ENCODE measurements at regions not wholly inside any gene's neighbourhood (a gene's known extent, or its start where the extent isn't known, plus 50 kb on each side); places are given as distances from the start of the nearest gene placed in this dataset.
A peak's percentile ranks its signal among the peaks of the same experiment; 100 is the strongest.

DNA sequence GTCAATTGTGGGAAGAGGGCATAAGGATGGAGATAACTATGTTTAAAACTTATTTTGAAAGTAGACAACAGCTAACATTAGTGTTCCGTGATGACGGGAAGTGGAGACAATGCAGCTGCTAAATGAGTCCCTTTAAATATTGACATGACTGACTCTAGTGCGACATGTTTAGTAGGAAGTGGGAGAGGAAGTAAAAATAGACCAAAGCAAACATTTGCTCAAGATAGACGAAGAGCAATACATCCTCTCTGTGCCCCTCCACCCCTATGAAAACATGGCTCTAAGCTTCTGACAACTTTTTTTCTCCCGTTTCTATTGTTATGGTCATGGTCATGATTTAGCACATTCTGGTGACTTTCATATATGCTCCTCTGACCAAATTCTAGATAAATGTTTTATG lies 60.0 kb upstream of the HMCN1 start (continued):
- TF ChIP-seq LCORL (IDR thresholded peaks at IDR 0.05) (no peak), LCORL (CRISPR knock-in tag; IDR thresholded peaks at IDR 0.05) (peak; percentile 20; the same call in 1 of the 2 replicates), ZNF672 (CRISPR knock-in tag; IDR thresholded peaks at IDR 0.05) (no peak), ZNF891 (CRISPR knock-in tag; IDR thresholded peaks at IDR 0.05) (no peak), CHD2 (IDR thresholded peaks at IDR 0.05; ENCODE audit: low read depth, low read length) (no peak), EZH2 (conservative IDR thresholded peaks at IDR 0.05; ENCODE audit: low read depth, low read length) (no peak), ZNF816 (CRISPR knock-in tag; IDR thresholded peaks at IDR 0.05; ENCODE audit: borderline replicate concordance) (no peak), RAD21 (CRISPR knock-in tag; IDR thresholded peaks at IDR 0.05) (no peak), DPF2 (CRISPR knock-in tag; IDR thresholded peaks at IDR 0.05; ENCODE audit: borderline replicate concordance, low read depth) (peak; percentile 60; the same call in 1 of the 2 replicates), PHB2 (IDR thresholded peaks at IDR 0.05; ENCODE audit: partially characterized antibody) (no peak), ZNF34 (CRISPR knock-in tag; IDR thresholded peaks at IDR 0.05; ENCODE audit: borderline replicate concordance) (no peak), BRD4 (CRISPR knock-in tag; IDR thresholded peaks at IDR 0.05) (no peak), MXD4 (CRISPR knock-in tag; IDR thresholded peaks at IDR 0.05) (no peak), NFKBIZ (CRISPR knock-in tag; IDR thresholded peaks at IDR 0.05) (0 out of 2 replicates have a peak, but pooled peaks have one; percentile 30), ZNF382 (CRISPR knock-in tag; IDR thresholded peaks at IDR 0.05; ENCODE audit: borderline replicate concordance) (no peak), AGO1 (IDR thresholded peaks at IDR 0.05; ENCODE audit: low read depth, low read length, poor library complexity, severe bottlenecking) (no peak), ZNF296 (CRISPR knock-in tag; conservative IDR thresholded peaks at IDR 0.05) (no peak), RAD51 (IDR thresholded peaks at IDR 0.05; ENCODE audit: borderline replicate concordance) (no peak)
- TF ChIP-seq, protein P1, sequence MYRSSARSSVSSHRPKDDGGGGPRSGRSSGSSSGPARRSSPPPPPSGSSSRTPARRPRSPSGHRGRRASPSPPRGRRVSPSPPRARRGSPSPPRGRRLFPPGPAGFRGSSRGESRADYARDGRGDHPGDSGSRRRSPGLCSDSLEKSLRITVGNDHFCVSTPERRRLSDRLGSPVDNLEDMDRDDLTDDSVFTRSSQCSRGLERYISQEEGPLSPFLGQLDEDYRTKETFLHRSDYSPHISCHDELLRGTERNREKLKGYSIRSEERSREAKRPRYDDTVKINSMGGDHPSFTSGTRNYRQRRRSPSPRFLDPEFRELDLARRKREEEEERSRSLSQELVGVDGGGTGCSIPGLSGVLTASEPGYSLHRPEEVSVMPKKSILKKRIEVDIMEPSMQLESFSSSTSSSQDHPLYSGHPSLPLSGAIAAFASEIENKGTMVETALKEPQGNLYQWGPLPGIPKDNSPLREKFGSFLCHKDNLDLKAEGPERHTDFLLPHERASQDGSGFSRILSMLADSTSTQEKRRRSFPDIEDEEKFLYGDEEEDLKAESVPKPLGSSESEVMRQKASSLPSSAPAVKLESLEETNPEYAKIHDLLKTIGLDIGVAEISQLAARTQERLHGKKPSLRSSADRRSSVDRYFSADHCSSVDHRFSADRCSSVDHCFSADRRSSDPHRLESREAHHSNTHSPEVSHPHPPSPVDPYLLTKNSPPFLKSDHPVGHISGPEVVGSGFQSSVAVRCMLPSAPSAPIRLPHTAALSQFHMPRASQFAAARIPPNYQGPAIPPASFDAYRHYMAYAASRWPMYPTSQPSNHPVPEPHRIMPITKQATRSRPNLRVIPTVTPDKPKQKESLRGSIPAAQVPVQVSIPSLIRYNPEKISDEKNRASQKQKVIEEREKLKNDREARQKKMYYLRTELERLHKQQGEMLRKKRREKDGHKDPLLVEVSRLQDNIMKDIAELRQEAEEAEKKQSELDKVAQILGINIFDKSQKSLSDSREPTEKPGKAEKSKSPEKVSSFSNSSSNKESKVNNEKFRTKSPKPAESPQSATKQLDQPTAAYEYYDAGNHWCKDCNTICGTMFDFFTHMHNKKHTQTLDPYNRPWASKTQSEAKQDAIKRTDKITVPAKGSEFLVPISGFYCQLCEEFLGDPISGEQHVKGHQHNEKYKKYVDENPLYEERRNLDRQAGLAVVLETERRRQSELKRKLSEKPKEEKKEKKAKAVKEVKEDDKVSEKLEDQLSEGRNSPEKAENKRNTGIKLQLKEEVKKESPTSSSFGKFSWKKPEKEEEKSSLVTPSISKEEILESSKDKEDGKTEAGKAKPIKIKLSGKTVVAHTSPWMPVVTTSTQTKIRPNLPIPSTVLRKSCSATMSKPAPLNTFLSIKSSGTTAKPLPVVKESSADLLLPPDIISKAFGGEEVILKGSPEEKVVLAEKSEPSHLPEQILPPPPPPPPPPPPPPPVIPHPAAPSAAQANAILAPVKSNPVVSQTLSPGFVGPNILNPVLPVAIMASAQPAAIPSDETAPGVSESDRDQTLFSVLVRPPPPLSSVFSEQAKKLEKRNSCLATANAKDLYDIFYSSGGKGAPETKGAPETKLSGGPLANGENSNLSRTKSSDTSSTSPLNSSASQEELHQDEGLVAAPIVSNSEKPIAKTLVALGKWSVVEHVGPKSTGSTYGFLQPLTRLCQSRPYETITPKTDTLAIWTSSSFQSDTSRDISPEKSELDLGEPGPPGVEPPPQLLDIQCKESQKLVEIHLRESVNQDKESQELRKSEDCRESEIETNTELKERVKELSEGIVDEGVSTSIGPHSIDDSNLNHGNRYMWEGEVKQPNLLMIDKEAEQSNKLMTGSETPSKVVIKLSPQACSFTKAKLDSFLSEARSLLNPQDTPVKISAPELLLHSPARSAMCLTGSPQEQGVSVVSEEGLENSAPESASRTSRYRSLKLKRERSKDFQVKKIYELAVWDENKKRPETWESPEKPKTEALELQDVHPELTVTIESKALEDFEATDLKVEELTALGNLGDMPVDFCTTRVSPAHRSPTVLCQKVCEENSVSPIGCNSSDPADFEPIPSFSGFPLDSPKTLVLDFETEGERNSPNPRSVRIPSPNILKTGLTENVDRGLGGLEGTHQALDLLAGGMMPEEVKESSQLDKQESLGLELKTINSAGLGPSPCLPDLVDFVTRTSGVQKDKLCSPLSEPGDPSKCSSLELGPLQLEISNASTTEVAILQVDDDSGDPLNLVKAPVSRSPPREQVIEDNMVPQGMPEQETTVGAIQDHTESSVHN (CRISPR knock-in tag; IDR thresholded peaks at IDR 0.05) = no peak
- TF ChIP-seq, protein P2, sequence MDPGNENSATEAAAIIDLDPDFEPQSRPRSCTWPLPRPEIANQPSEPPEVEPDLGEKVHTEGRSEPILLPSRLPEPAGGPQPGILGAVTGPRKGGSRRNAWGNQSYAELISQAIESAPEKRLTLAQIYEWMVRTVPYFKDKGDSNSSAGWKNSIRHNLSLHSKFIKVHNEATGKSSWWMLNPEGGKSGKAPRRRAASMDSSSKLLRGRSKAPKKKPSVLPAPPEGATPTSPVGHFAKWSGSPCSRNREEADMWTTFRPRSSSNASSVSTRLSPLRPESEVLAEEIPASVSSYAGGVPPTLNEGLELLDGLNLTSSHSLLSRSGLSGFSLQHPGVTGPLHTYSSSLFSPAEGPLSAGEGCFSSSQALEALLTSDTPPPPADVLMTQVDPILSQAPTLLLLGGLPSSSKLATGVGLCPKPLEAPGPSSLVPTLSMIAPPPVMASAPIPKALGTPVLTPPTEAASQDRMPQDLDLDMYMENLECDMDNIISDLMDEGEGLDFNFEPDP (CRISPR knock-in tag; conservative IDR thresholded peaks at IDR 0.05) = no peak
- TF ChIP-seq, protein P3, sequence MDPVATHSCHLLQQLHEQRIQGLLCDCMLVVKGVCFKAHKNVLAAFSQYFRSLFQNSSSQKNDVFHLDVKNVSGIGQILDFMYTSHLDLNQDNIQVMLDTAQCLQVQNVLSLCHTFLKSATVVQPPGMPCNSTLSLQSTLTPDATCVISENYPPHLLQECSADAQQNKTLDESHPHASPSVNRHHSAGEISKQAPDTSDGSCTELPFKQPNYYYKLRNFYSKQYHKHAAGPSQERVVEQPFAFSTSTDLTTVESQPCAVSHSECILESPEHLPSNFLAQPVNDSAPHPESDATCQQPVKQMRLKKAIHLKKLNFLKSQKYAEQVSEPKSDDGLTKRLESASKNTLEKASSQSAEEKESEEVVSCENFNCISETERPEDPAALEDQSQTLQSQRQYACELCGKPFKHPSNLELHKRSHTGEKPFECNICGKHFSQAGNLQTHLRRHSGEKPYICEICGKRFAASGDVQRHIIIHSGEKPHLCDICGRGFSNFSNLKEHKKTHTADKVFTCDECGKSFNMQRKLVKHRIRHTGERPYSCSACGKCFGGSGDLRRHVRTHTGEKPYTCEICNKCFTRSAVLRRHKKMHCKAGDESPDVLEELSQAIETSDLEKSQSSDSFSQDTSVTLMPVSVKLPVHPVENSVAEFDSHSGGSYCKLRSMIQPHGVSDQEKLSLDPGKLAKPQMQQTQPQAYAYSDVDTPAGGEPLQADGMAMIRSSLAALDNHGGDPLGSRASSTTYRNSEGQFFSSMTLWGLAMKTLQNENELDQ (CRISPR knock-in tag; IDR thresholded peaks at IDR 0.05; ENCODE audit: borderline replicate concordance) = no peak
